CD4-positive, alpha-beta T cell (primary cell): ENCODE measurements at regions not wholly inside any gene's neighbourhood (a gene's known extent, or its start where the extent isn't known, plus 50 kb on each side); places are given as distances from the start of the nearest gene placed in this dataset.

Experiments
- ATAC-seq: fragments of 200-7000 bp; cut with Tn5 transposase; one replicate; pipeline ENCODE4 v1.10.0; 2022; ENCODE audit warnings: mild to moderate bottlenecking; ENCODE audit not compliant: poor library complexity
- CTCF ChIA-PET: fragments of 350-600 bp; sonication (Branson Sonifier 250); formaldehyde crosslinking; loops from one replicate; lab custom pipeline; 2021; ENCODE audit warnings: antibody characterized with exemption, inconsistent platforms; lab: Charles Lee
- POLR2A ChIA-PET: fragments of 350-600 bp; sonication (Branson Sonifier 250); formaldehyde crosslinking; loops from one replicate; lab custom pipeline; 2021; ENCODE audit warnings: antibody characterized with exemption, inconsistent platforms; lab: Charles Lee
- DNase-seq, 14 experiments: peaks; one replicate each; pipeline ENCODE4 v3.0.0-alpha.2; 2013 to 2020; ENCODE audit warnings: mixed read lengths in 2 of 14
- H3K27ac ChIP-seq, 2 donors: one replicate each; pipeline versions ENCODE4 v1.5.1 to v1.7.0; 2013; ENCODE audit warnings: low read length in 2 of 2, low read depth in 1 of 2, mild to moderate bottlenecking in 1 of 2
- H3K27me3 ChIP-seq, 2 experiments: 1 replicate in 1 of 2; 2 replicates in 1 of 2; pipeline versions ENCODE4 v1.6.1 to v1.7.0; 2013; ENCODE audit warnings: low read length in 2 of 2, control low read depth in 1 of 2, mild to moderate bottlenecking in 1 of 2, moderate library complexity in 1 of 2; ENCODE audit not compliant: insufficient read depth in 2 of 2, control insufficient read depth in 1 of 2
- H3K36me3 ChIP-seq: one replicate; pipeline ENCODE4 v1.6.1; 2013; ENCODE audit warnings: low read length, control low read depth; ENCODE audit not compliant: insufficient read depth
- H3K4me1 ChIP-seq: one replicate; pipeline ENCODE4 v1.6.1; 2013; ENCODE audit warnings: low read length, control low read depth; ENCODE audit not compliant: insufficient read depth
- H3K4me3 ChIP-seq: one replicate; pipeline ENCODE4 v1.5.1; 2013; ENCODE audit warnings: mild to moderate bottlenecking, low read length, moderate library complexity
- H3K9me3 ChIP-seq, 2 experiments: 1 replicate in 1 of 2; 2 replicates in 1 of 2; pipeline versions ENCODE4 v1.6.1 to v1.7.0; 2013; ENCODE audit warnings: low read length in 2 of 2, mild to moderate bottlenecking in 2 of 2, control low read depth in 1 of 2, moderate library complexity in 1 of 2; ENCODE audit not compliant: control insufficient read depth in 1 of 2, insufficient read depth in 1 of 2
- H3K27ac Mint-ChIP-seq: one replicate; pipeline ENCODE4 v1.8.0; 2020; ENCODE audit warnings: mixed read lengths
- H3K27me3 Mint-ChIP-seq: one replicate; pipeline ENCODE4 v1.8.0; 2021; ENCODE audit warnings: mixed read lengths
- H3K36me3 Mint-ChIP-seq: one replicate; pipeline ENCODE4 v1.8.0; 2021; ENCODE audit warnings: low read depth, mixed read lengths
- H3K4me1 Mint-ChIP-seq: one replicate; pipeline ENCODE4 v1.8.0; 2021; ENCODE audit warnings: low read depth, mixed read lengths
- H3K4me3 Mint-ChIP-seq: one replicate; pipeline ENCODE4 v1.8.0; 2020; ENCODE audit warnings: mild to moderate bottlenecking, mixed read lengths
- H3K9me3 Mint-ChIP-seq: one replicate; pipeline ENCODE4 v1.8.0; 2020; ENCODE audit warnings: mixed read lengths
- intact Hi-C, 2 experiments: fragments of 100-400 bp; cut with DNase I in 1 of 2; cut with micrococcal nuclease in 1 of 2; formaldehyde crosslinking; loops; one replicate each; pipeline versions ENCODE4 v1.15.1 to v1.9.0; 2023 to 2025; cut with DNase I, micrococcal nuclease
- TF ChIP-seq, protein P1 (sequence below): fragments of 200-600 bp; IDR thresholded peaks from one replicate; pipeline ENCODE4 v1.8.0; 2022; ENCODE audit warnings: antibody characterized with exemption, mild to moderate bottlenecking

DNA sequence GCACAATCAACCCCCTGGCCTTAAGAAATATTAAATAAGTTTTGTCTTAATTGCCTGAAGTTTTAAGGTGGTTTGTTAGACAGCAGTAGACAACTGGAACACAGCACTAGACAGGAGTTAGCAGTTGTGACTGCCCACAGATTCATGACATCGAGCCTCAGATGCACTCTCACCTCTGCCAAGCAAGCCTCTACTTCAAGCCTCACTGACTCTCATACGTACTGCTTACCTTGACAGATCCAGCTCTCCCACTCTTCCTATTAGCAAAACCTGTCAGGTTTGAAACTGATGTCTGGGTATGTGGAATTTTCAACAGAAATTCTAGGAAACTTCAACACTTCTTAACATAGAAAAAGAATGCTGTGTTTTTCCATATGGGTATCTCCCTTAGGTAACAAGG is 382.9 kb upstream of the DPH6 start:
- intact Hi-C loops = no loop called here
- Mint-ChIP-seq H3K27me3 (no peaks in the 10 kb centered on the region), H3K27ac (no peak overlapping the region), H3K4me3 (no peak overlapping the region), H3K4me1 (no peaks in the 10 kb centered on the region), H3K9me3 (peaks cover 4% of the 10 kb centered on the region), H3K36me3 (no peaks in the 10 kb centered on the region)
- ATAC-seq = no peak
- Histone ChIP-seq H3K9me3 (no peaks in the 10 kb centered on the region), H3K27ac (no peak overlapping the region), H3K36me3 (no peaks in the 10 kb centered on the region), H3K27me3 (no peaks in the 10 kb centered on the region), H3K4me3 (no peak overlapping the region), H3K4me1 (no peaks in the 10 kb centered on the region)
- TF ChIP-seq, protein P1, sequence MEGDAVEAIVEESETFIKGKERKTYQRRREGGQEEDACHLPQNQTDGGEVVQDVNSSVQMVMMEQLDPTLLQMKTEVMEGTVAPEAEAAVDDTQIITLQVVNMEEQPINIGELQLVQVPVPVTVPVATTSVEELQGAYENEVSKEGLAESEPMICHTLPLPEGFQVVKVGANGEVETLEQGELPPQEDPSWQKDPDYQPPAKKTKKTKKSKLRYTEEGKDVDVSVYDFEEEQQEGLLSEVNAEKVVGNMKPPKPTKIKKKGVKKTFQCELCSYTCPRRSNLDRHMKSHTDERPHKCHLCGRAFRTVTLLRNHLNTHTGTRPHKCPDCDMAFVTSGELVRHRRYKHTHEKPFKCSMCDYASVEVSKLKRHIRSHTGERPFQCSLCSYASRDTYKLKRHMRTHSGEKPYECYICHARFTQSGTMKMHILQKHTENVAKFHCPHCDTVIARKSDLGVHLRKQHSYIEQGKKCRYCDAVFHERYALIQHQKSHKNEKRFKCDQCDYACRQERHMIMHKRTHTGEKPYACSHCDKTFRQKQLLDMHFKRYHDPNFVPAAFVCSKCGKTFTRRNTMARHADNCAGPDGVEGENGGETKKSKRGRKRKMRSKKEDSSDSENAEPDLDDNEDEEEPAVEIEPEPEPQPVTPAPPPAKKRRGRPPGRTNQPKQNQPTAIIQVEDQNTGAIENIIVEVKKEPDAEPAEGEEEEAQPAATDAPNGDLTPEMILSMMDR = no peak
- ChIA-PET CTCF (no interaction called here), POLR2A (no interaction called here)
- no peak for DNase-seq

DNA sequence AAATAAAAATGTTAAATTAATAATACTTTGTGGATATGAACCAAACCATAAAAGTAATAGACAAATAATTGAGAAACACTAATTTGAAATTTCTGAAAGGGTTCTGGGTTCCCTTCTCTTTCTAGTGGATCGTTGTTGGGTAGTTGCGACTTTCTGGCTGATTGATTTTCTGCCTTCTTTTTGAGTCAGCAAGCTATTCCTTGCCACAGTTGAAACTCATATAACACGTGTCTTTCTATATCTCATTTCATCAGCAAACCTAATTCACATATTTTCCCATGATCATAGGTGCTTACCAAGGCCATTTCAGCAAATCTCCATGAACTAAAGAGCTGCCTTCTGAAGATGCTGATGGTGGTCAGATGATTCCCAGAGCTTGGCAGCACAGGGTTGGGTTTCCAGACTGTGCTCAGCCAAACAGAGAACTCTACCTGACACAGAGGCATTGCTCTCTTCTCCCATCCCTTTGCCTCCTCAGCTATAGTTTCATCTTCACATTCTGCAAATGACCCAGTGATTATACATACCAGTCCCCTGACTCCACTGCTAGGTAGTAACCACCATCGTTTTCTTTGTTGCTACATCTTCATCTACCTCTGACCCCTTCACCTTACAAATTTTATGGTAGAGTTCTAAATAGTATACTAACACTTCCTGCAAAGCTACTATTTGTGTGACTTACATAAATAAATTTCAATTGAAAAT is 383.9 kb upstream of the DPH6 start:
- TF ChIP-seq, protein P1 = no peak
- Histone ChIP-seq H3K9me3 (no peaks in the 10 kb centered on the region), H3K4me1 (no peaks in the 10 kb centered on the region), H3K4me3 (no peak overlapping the region), H3K36me3 (no peaks in the 10 kb centered on the region), H3K27me3 (no peaks in the 10 kb centered on the region), H3K27ac (no peak overlapping the region)
- no peak overlapping the region for H3K27ac Mint-ChIP-seq
- DNase-seq (no peak), ATAC-seq (no peak)
- no peaks in the 10 kb centered on the region for H3K4me1 Mint-ChIP-seq
- intact Hi-C loops = no loop called here
- H3K27me3 Mint-ChIP-seq = no peaks in the 10 kb centered on the region
- CTCF ChIA-PET = no interaction called here
- POLR2A ChIA-PET = no interaction called here
- H3K4me3 Mint-ChIP-seq = no peak overlapping the region
- H3K36me3 Mint-ChIP-seq = no peaks in the 10 kb centered on the region
- H3K9me3 Mint-ChIP-seq = peaks cover 2% of the 10 kb centered on the region

DNA sequence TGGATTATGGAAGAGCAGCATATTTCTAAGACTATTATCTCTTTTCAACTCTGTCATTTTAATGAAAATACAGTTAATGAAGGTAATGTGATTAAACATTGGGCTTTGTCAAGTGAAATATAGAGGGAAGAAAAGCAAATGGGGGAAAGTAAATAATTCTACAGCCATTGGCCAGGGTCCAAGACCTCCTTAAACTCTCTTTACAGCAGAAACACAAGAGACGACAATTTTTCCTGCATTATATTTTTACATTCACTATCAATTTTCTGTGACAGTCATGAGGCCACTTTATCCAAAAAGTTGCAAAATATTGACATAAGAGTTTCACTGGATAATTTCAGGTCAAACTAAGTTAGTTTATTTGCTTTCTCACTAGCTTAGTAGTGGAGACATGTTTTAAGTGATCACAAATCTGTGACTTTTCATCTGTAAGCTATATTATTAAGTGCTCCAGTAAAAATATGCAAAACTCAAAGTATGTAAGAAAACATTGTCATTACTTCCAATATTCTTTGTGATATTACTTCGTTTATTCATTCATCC is 385.9 kb upstream of the DPH6 start:
- POLR2A ChIA-PET = no interaction called here
- Mint-ChIP-seq H3K27me3 (no peaks in the 10 kb centered on the region), H3K4me3 (no peak overlapping the region), H3K4me1 (no peaks in the 10 kb centered on the region), H3K36me3 (no peaks in the 10 kb centered on the region), H3K27ac (no peak overlapping the region), H3K9me3 (no peaks in the 10 kb centered on the region)
- no peaks in the 10 kb centered on the region for H3K9me3 ChIP-seq
- ATAC-seq (no peak), DNase-seq (no peak)
- H3K4me1 ChIP-seq = no peaks in the 10 kb centered on the region
- CTCF ChIA-PET = interaction anchor here (0.5 kb wide), 1 partner anchor 79 kb away, joined by 3 read pairs; no protein-coding TSS in a partner anchor
- H3K27ac ChIP-seq = no peak overlapping the region
- TF ChIP-seq, protein P1 = no peak
- no peak overlapping the region for H3K4me3 ChIP-seq
- intact Hi-C loops = no loop called here
- H3K36me3 ChIP-seq = no peaks in the 10 kb centered on the region
- no peaks in the 10 kb centered on the region for H3K27me3 ChIP-seq
